Ovary (tissue), 7 donors: ENCODE measurements at regions not wholly inside any gene's neighbourhood (a gene's known extent, or its start where the extent isn't known, plus 50 kb on each side); places are given as distances from the start of the nearest gene placed in this dataset.

Source experiments
- DNase-seq, 5 donors: peaks; one replicate each; pipeline ENCODE4 v3.0.0-alpha.2; 2019 to 2020
- H3K27ac ChIP-seq, 2 donors: fragments of 200-600 bp; one replicate each; pipeline versions ENCODE4 v1.5.1 to v1.8.0; 2019 to 2022
- H3K27me3 ChIP-seq: fragments of 200-600 bp; one replicate; pipeline ENCODE4 v1.8.0; 2022
- H3K36me3 ChIP-seq: fragments of 200-600 bp; sonication (generic); one replicate; pipeline ENCODE4 v1.5.1; 2019
- H3K4me1 ChIP-seq: one replicate; pipeline ENCODE4 v1.8.1; 2013; ENCODE audit warnings: mild to moderate bottlenecking, moderate library complexity; ENCODE audit not compliant: insufficient read depth
- H3K4me3 ChIP-seq: fragments of 200-600 bp; sonication (generic); one replicate; pipeline ENCODE4 v1.5.1; 2017
- H3K9me3 ChIP-seq, 2 donors: fragments of 200-600 bp in 1 of 2; sonication (generic) in 1 of 2; one replicate each; pipeline versions ENCODE4 v1.5.1 to v1.8.1; 2013 to 2019; ENCODE audit warnings: mild to moderate bottlenecking in 1 of 2, moderate library complexity in 1 of 2
- EP300 ChIP-seq: sonication (generic); formaldehyde crosslinking; IDR thresholded peaks from one replicate; pipeline ENCODE4 v1.6.1; 2017; ENCODE audit warnings: antibody characterized with exemption
- POLR2A ChIP-seq: fragments of 450-650 bp; IDR thresholded peaks from one replicate; pipeline ENCODE4 v1.6.1; 2017; ENCODE audit warnings: antibody characterized with exemption, mild to moderate bottlenecking, moderate library complexity
- WGBS, 3 donors: extraction: QIAGEN DNeasy Blood & Tissue Kit in 1 of 3; methylation state at CpG; one replicate each; pipeline versions ENCODE4 v1.1.5 to v1.1.7; 2013 to 2017; 5-methylcytosine and 5-hydroxymethylcytosine counted together
- intact Hi-C, 4 donors: fragments of 100-400 bp; cut with DNase I; formaldehyde crosslinking; loops; one replicate each; pipeline versions ENCODE4 v1.11.0 to v1.15.1; 2022 to 2023
- TF ChIP-seq, protein P1 (sequence below), 3 donors: fragments of 450-650 bp in 2 of 3; fragments of 200-600 bp in 1 of 3; IDR thresholded peaks; one replicate each; pipeline versions ENCODE4 v1.5.1 to v1.8.0; 2016 to 2022; ENCODE audit warnings: antibody characterized with exemption in 3 of 3, mild to moderate bottlenecking in 1 of 3
- donor health status: DM: no; HTN: no; CAD: no; lungs with moderate emphysema.
- donor health status: DM: no; HTN: no; CAD: no.
- donor health status: Bipolar disorder and iron deficiency.
- donor health status: DM: no; HTN: no; CAD: no.
- donor health status: DM: yes; HTN: yes; CAD: no.

DNA sequence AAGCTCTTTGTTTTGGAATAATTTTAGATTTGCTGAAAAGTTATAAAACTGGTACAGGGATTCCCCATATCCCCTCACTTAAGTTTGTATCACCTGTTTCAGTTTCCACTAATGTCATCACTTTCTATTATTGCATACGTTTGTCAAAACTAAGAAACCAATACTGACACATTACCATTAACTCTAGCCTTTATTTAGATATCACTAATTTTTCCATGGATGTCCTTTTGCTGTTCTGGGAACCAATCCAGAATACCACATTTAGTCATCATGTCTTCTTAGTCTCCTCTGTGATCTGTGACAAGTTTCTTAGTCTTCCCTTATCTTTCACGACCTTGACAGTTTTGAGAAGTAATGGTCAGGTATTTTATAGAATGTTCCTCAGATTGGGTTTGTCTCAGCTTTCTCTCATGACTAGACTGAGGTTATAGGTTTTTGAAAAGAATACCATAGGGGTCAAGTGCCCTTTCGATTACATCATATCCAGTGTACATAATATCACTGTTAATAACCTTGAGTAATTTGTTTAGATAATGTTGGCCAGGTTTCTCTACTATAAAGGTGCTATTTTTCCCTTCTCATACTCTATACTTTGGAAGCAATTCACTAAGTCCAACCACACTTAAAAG is 51.9 kb upstream of the NMUR2 start:
- Histone ChIP-seq H3K27ac (no peak overlapping the region), H3K27me3 (no peaks in the 10 kb centered on the region), H3K4me3 (no peak overlapping the region), H3K36me3 (no peaks in the 10 kb centered on the region), H3K9me3 (no peaks in the 10 kb centered on the region), H3K4me1 (no peaks in the 10 kb centered on the region)
- no peak for DNase-seq
- WGBS, 3 donors: 73 to 79% (median 73%) methylated on average over 3 of the region's 3 CpGs
- TF ChIP-seq EP300 (no peak), POLR2A (no peak)
- TF ChIP-seq, protein P1, sequence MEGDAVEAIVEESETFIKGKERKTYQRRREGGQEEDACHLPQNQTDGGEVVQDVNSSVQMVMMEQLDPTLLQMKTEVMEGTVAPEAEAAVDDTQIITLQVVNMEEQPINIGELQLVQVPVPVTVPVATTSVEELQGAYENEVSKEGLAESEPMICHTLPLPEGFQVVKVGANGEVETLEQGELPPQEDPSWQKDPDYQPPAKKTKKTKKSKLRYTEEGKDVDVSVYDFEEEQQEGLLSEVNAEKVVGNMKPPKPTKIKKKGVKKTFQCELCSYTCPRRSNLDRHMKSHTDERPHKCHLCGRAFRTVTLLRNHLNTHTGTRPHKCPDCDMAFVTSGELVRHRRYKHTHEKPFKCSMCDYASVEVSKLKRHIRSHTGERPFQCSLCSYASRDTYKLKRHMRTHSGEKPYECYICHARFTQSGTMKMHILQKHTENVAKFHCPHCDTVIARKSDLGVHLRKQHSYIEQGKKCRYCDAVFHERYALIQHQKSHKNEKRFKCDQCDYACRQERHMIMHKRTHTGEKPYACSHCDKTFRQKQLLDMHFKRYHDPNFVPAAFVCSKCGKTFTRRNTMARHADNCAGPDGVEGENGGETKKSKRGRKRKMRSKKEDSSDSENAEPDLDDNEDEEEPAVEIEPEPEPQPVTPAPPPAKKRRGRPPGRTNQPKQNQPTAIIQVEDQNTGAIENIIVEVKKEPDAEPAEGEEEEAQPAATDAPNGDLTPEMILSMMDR (IDR thresholded peaks at IDR 0.05): no peak
- intact Hi-C loops: no loop called here

DNA sequence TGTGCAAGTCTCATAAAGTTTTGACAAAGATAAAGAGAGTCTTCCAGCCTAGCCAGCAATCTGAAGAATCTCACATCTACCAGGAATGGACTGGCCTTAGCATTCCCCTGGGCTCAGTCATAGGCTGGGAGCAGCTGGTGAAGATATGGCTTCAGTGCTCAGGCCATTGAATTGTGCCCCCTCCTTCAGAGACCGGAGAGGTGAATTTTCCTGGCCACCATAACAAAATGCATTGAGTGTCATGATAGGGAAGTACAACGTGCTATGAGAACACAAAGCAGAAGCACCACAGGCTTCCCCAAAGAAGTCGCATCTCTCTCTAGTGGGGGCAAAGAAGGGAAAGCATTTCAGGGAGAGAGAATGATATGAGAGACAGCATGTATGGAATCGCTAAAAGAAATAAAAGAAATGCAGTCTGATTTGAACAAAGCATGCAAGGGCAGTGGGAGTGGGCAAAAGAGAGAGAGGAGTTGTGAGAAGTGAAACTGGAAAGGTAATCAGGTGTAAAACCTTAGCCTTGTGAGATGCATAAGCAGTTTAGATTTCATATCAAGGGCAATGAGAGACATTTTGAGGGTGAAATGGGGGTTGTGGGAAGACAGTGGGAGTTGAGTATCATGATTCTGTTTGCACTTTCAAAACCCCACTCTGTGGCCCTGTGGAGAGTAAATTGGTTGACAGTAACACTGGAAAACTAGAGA is 57.1 kb upstream of the NMUR2 start:
- no peaks in the 10 kb centered on the region for H3K27me3 ChIP-seq
- no peak overlapping the region for H3K4me3 ChIP-seq
- no peaks in the 10 kb centered on the region for H3K36me3 ChIP-seq
- intact Hi-C loops: no loop called here
- H3K4me1 ChIP-seq: no peaks in the 10 kb centered on the region
- no peak for DNase-seq
- no peak overlapping the region for H3K27ac ChIP-seq
- no peak for TF ChIP-seq EP300
- TF ChIP-seq, protein P1 (IDR thresholded peaks at IDR 0.05): no peak
- no peak for TF ChIP-seq POLR2A
- WGBS, 3 donors: 54 to 86% (median 83%) methylated on average over 4 of the region's 4 CpGs
- H3K9me3 ChIP-seq: peaks cover 0 to 2% of the 10 kb centered on the region in 2 donors

DNA sequence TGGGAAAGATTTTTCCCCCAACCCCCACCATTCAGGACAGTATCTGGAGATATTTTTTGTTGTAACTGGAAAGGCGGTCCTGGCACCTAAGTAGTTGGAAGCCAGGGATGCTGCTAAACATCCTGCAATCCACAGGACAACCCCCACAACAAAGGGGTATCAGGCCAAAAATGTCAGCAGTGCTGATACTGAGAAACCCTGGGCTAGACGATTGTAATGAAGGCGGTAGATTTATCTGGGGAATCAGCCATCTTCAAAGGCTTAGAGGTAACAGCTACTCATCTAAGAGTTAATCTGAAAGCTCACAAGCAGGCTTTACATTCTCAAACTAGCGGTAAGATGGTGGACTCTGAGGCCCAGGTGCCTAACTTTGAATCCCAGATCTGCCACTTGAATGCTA is 59.0 kb upstream of the NMUR2 start:
- 68 to 92% (median 84%) methylated on average over 4 of the region's 4 CpGs for WGBS, 3 donors
- H3K9me3 ChIP-seq: peaks cover 0 to 2% of the 10 kb centered on the region in 2 donors
- intact Hi-C loops: no loop called here

DNA sequence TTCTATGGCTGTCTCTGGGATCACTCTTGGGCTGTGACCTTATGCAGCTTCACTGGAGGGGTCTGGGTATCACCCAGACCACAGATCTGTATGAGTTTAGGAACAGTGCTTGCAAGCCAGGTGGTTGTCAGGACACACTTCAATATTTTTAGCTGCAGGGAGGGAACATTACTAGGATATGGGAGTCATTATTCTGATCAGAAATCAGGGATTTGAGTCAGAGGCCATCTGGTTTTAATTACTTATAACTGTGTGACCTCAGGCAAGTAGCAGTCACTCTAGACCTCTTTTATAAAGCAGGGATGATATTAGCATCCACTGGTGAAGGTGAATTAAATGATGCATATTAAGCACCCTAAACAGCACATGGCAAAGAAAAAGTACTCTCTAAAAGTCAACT is 60.1 kb upstream of the NMUR2 start:
- intact Hi-C loops: no loop called here
- H3K4me3 ChIP-seq: no peak overlapping the region
- peaks cover 0 to 2% of the 10 kb centered on the region in 2 donors for H3K9me3 ChIP-seq
- H3K4me1 ChIP-seq: no peaks in the 10 kb centered on the region
- no peaks in the 10 kb centered on the region for H3K27me3 ChIP-seq
- no peak for DNase-seq
- H3K27ac ChIP-seq: no peak overlapping the region
- TF ChIP-seq POLR2A: no peak
- TF ChIP-seq EP300: no peak
- H3K36me3 ChIP-seq: no peaks in the 10 kb centered on the region

More for the DNA sequence above, 59.0 kb upstream of the NMUR2 start:
- H3K36me3 ChIP-seq: no peaks in the 10 kb centered on the region
- no peak for DNase-seq
- TF ChIP-seq EP300: no peak
- no peak for TF ChIP-seq POLR2A
- TF ChIP-seq, protein P1 (IDR thresholded peaks at IDR 0.05): no peak
- H3K4me1 ChIP-seq: no peaks in the 10 kb centered on the region
- H3K4me3 ChIP-seq: no peak overlapping the region
- H3K27ac ChIP-seq: no peak overlapping the region
- H3K27me3 ChIP-seq: no peaks in the 10 kb centered on the region

DNA sequence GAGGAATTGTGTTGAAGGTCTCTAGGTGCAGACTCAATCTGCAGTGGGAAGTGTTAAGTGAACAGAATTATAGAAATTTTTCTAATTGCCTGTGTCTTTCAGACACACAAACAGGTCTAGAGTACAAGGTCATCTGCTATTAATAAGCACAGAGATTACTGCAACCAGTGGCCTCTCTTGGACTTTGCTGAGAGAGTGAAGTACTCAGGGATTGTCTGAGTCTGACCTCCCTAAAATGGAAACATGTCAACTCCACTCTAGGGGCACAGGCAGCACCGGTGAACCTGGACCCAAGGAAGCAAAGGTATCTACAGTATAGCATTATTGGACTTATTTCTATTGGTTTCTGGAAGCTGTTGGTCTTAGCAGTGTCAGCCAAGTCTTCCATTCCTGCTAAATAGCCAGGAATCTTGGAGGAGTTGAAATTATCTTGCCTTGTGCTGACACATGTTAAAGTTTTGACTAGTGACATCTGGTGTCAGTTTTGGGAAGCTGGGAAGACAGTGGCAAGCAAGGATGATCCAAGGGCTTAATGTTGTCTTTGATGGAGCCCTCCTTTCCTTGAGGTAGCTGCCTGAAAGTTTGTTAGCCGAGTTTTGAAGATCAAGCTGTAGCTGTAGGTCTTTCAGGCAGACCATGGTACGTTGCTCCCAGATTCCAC is 61.1 kb upstream of the NMUR2 start:
- Histone ChIP-seq H3K9me3 (peaks cover 0 to 2% of the 10 kb centered on the region in 2 donors), H3K4me3 (no peak overlapping the region), H3K4me1 (no peaks in the 10 kb centered on the region), H3K27ac (no peak overlapping the region), H3K27me3 (no peaks in the 10 kb centered on the region), H3K36me3 (no peaks in the 10 kb centered on the region)
- intact Hi-C loops: no loop called here
- TF ChIP-seq EP300: no peak
- TF ChIP-seq POLR2A: no peak
- TF ChIP-seq, protein P1 (IDR thresholded peaks at IDR 0.05): no peak
- 40 to 63% (median 57%) methylated on average over 3 of the region's 3 CpGs for WGBS, 3 donors
- DNase-seq: no peak
